ENCODE measurements at regions not wholly inside any gene's neighbourhood (a gene's known extent, or its start where the extent isn't known, plus 50 kb on each side); places are given as distances from the start of the nearest gene placed in this dataset.

DNA sequence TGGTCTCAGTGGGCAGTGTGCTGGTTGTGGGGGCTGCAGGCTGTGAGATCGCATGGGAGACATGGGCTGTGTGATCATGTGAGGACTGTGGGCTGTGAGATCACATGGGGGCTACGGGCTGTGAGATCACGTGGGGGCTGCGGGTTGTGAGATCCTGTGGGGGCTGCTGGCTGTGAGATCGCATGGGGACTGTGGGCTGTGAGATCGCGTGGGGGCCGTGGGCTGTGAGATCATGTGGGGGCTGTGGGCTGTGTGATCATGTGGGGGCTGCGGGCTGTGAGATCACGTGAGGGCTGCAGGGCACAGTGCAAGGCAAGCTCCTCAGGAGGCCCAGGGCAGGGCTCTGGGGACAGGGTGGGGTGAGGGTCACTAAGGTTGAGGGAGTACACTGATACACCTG, 140.5 kb upstream of the CST7 start:
- intact Hi-C loops (cut with DNase I, micrococcal nuclease): no loop called here
- Histone ChIP-seq H3K9me3 (no peaks in the 10 kb centered on the region), H3K36me3 (ENCODE audit: low read depth) (no peaks in the 10 kb centered on the region), H3K4me3 (no peak overlapping the region), H3K4me1 (ENCODE audit: low read depth) (no peaks in the 10 kb centered on the region)
- TF ChIP-seq CTCF (IDR thresholded peaks at IDR 0.05): no peak
- ATAC-seq (no peak), DNase-seq (no peak)

DNA sequence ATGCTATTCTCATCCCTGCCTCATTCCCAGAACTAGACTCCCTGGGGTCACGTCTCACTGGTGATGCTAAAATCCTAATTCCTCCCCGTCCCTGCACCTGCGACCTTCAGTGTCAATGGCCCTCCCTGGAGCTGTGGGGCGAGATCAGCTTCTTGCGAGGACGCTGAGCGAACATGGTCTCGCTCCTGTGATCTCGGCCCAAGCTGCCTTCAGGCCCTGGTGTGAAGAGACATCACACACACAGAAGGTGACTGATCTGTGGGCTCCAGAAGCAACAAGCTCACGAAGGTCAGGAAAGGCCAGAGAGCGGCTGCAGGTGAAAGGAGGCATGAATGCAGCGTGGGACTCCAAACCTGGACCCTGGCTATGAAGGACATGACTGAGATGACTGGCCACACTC, 139.5 kb upstream of the CST7 start:
- no peak for ATAC-seq

DNA sequence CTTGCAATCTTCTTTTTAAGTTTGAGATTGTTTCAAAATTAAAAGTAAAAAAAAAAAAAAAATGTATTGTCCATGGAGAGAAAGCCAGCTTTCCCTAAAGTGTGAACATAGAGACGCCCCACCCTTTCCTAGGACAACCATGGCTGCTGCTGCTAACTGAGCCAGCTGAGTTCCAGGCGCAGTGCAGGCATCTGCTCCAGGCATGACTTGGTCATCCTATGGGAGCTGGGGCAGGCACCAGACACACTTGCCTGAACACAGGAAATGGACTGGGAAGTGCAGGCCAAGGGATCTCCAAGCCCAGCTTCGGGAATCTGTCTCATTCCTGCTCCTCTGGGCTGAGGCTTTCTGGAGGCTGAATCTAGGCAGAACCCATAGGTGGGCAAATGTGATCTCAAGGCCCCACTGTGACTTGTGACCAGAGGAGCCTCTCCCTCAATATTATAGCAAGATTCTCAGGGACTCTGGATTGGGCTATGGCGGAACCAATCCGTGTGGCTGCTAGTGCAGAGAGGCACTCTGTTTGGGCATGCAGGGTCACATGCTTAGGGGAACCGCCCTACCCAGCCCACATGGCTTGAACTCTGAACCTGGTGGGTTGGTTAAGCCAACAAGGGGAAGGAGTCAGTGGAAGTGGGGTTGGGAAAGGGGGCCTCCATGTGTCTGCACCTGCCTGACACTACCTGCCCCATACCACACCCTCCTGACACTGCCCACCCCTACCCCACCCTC, 138.2 kb upstream of the CST7 start:
- TF ChIP-seq CTCF (IDR thresholded peaks at IDR 0.05): no peak
- no peaks in the 10 kb centered on the region for H3K4me1 ChIP-seq (ENCODE audit: low read depth)
- intact Hi-C loops (cut with DNase I, micrococcal nuclease): no loop called here
- no peak overlapping the region for H3K4me3 ChIP-seq
- ATAC-seq (no peak), DNase-seq (no peak)
- no peaks in the 10 kb centered on the region for H3K36me3 ChIP-seq (ENCODE audit: low read depth)
- no peaks in the 10 kb centered on the region for H3K9me3 ChIP-seq

More for the DNA sequence above, 139.5 kb upstream of the CST7 start:
- Histone ChIP-seq H3K4me1 (ENCODE audit: low read depth) (no peaks in the 10 kb centered on the region), H3K9me3 (no peaks in the 10 kb centered on the region), H3K36me3 (ENCODE audit: low read depth) (no peaks in the 10 kb centered on the region), H3K4me3 (no peak overlapping the region)
- no peak for TF ChIP-seq CTCF (IDR thresholded peaks at IDR 0.05)
- intact Hi-C loops (cut with DNase I, micrococcal nuclease): no loop called here
- DNase-seq: no peak

DNA sequence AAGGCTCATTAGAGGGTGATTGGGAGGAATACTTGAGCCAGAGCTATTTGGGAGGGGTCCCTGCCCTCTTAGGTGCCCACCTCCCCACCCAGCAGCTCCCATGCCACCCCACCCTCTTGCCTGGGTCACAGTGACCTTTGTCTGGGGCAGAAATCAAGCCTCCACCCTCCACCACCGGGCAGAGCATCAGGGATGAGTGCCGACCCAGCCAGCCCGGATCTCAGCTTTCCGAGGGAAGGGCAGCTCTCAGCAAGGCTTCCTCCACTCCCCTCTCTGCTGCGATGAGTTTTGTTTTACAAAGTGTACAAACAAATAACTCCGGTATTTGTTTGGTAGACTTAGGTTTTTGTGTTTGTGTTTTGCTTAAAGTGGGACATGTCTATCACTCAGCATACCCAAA, 136.7 kb upstream of the CST7 start:
- Histone ChIP-seq H3K36me3 (ENCODE audit: low read depth) (no peaks in the 10 kb centered on the region), H3K9me3 (no peaks in the 10 kb centered on the region), H3K4me1 (ENCODE audit: low read depth) (no peaks in the 10 kb centered on the region), H3K4me3 (no peak overlapping the region)
- DNase-seq (no peak), ATAC-seq (no peak)
- intact Hi-C loops (cut with DNase I, micrococcal nuclease): no loop called here
- TF ChIP-seq CTCF (IDR thresholded peaks at IDR 0.05): no peak

GRCh38 chr20:24813080-24813479, 136.0 kb upstream of the CST7 start:
- no peak for TF ChIP-seq CTCF (IDR thresholded peaks at IDR 0.05)
- intact Hi-C loops (cut with DNase I, micrococcal nuclease): no loop called here

GRCh38 chr20:24813496-24813895, 135.6 kb upstream of the CST7 start:
- H3K36me3 ChIP-seq (ENCODE audit: low read depth): no peaks in the 10 kb centered on the region
- H3K4me3 ChIP-seq: no peak overlapping the region
- intact Hi-C loops (cut with DNase I, micrococcal nuclease): no loop called here
- ATAC-seq: no peak
- H3K9me3 ChIP-seq: no peaks in the 10 kb centered on the region
- H3K4me1 ChIP-seq (ENCODE audit: low read depth): no peaks in the 10 kb centered on the region
- TF ChIP-seq CTCF (IDR thresholded peaks at IDR 0.05): no peak
- DNase-seq: no peak

More at GRCh38 chr20:24813080-24813479, 136.0 kb upstream of the CST7 start:
- ATAC-seq (no peak), DNase-seq (no peak)
- Histone ChIP-seq H3K4me1 (ENCODE audit: low read depth) (no peaks in the 10 kb centered on the region), H3K36me3 (ENCODE audit: low read depth) (no peaks in the 10 kb centered on the region), H3K9me3 (no peaks in the 10 kb centered on the region), H3K4me3 (no peak overlapping the region)

Data from mucosa of descending colon (tissue), 3 donors.